Stimulated activated CD8-positive, alpha-beta memory T cell treated with anti-CD3 and anti-CD28 coated beads, Interleukin-4, amount 100 ng/mL, for 1 hour (primary cell): ENCODE measurements at regions not wholly inside any gene's neighbourhood (a gene's known extent, or its start where the extent isn't known, plus 50 kb on each side); places are given as distances from the start of the nearest gene placed in this dataset.

Source experiments
- DNase-seq, 2 donors: peaks; one replicate each; pipeline ENCODE4 v3.0.0-alpha.2; 2020; ENCODE audit warnings: low read depth in 2 of 2, low spot score in 1 of 2

GRCh38 chr7:33807155-33807530 lies 98.2 kb upstream of the BMPER start:
- DNase-seq = no peak

- DNase-seq = no peak
Observed at GRCh38 chr7:33807779-33808482, 97.4 kb upstream of the BMPER start.

GRCh38 chr7:33809228-33809627 lies 96.1 kb upstream of the BMPER start:
- DNase-seq = no peak

- no peak for DNase-seq
Observed at GRCh38 chr7:33810356-33810755, 95.0 kb upstream of the BMPER start.

- DNase-seq = no peak
Observed at GRCh38 chr7:33813331-33813730, 92.0 kb upstream of the BMPER start.

GRCh38 chr7:33814400-33814799 lies 90.9 kb upstream of the BMPER start:
- DNase-seq = no peak

GRCh38 chr7:33814936-33815335 lies 90.4 kb upstream of the BMPER start:
- DNase-seq = no peak

- DNase-seq = no peak
Observed at GRCh38 chr7:33815336-33815735, 90.0 kb upstream of the BMPER start.

- no peak for DNase-seq
Observed at GRCh38 chr7:33816106-33816505, 89.2 kb upstream of the BMPER start.

- DNase-seq = no peak
Observed at GRCh38 chr7:33819658-33820057, 85.7 kb upstream of the BMPER start.

GRCh38 chr7:33820206-33820605 lies 85.1 kb upstream of the BMPER start:
- DNase-seq = no peak

GRCh38 chr7:33821970-33822369 lies 83.4 kb upstream of the BMPER start:
- no peak for DNase-seq

GRCh38 chr7:33823913-33824312 lies 81.4 kb upstream of the BMPER start:
- DNase-seq = no peak

GRCh38 chr7:33824911-33825459 lies 80.4 kb upstream of the BMPER start:
- no peak for DNase-seq

GRCh38 chr7:33825644-33826043 lies 79.7 kb upstream of the BMPER start:
- DNase-seq = no peak

- no peak for DNase-seq
Observed at GRCh38 chr7:33829536-33829935, 75.8 kb upstream of the BMPER start.

- no peak for DNase-seq
Observed at GRCh38 chr7:33831389-33832141, 73.8 kb upstream of the BMPER start.

- no peak for DNase-seq
Observed at GRCh38 chr7:33832271-33832721, 73.0 kb upstream of the BMPER start.

GRCh38 chr7:33836797-33837355 lies 68.5 kb upstream of the BMPER start:
- DNase-seq = no peak

GRCh38 chr7:33837356-33837851 lies 67.9 kb upstream of the BMPER start:
- no peak for DNase-seq

GRCh38 chr7:33841031-33841430 lies 64.3 kb upstream of the BMPER start:
- DNase-seq = no peak

- no peak for DNase-seq
Observed at GRCh38 chr7:33841705-33842129, 63.6 kb upstream of the BMPER start.
